Stomach smooth muscle (tissue), 2 donors: ENCODE measurements at regions not wholly inside any gene's neighbourhood (a gene's known extent, or its start where the extent isn't known, plus 50 kb on each side); places are given as distances from the start of the nearest gene placed in this dataset.

ENCODE experiments used
- H3K27ac ChIP-seq: one replicate; pipeline ENCODE4 v1.7.0; 2013; ENCODE audit warnings: mild to moderate bottlenecking, low read length, inconsistent platforms
- H3K27me3 ChIP-seq, 2 donors: one replicate each; pipeline ENCODE4 v1.7.0; 2013; ENCODE audit warnings: low read length in 2 of 2; ENCODE audit not compliant: insufficient read depth in 2 of 2, control insufficient read depth in 1 of 2
- H3K36me3 ChIP-seq, 2 donors: one replicate each; pipeline ENCODE4 v1.7.0; 2013; ENCODE audit warnings: low read length in 2 of 2; ENCODE audit not compliant: control insufficient read depth in 2 of 2, insufficient read depth in 2 of 2
- H3K4me1 ChIP-seq: one replicate; pipeline ENCODE4 v1.7.0; 2013; ENCODE audit warnings: low read length; ENCODE audit not compliant: control insufficient read depth, insufficient read depth
- H3K4me3 ChIP-seq, 2 donors: one replicate each; pipeline ENCODE4 v1.7.0; 2013; ENCODE audit warnings: low read length in 2 of 2
- H3K9ac ChIP-seq, 2 donors: one replicate each; pipeline ENCODE4 v1.7.0; 2013; ENCODE audit warnings: low read length in 2 of 2, mild to moderate bottlenecking in 1 of 2
- H3K9me3 ChIP-seq, 2 donors: one replicate each; pipeline ENCODE4 v1.7.0; 2013; ENCODE audit warnings: low read length in 2 of 2; ENCODE audit not compliant: control insufficient read depth in 2 of 2
- donor health status: healthy.
- donor health status: Pancreatic carcinoma.

DNA sequence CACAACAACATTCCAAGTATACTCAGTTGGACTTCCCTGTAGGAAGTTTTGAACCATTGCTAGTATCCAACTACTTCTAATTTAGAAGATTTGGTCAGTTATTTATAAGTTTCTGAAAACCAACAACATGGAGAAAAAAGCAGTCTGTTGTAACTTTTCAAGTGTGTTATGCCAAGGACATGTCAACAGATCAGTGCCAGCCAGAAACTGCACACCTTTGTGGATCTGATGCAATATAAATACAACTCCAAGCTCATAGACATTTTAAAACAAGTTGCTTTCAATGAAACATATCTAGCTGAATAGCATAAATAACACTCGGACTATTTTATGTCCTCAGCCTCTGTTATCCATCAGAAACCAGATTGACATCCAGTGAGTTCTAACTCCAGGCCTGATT is 58.3 kb upstream of the CARMIL1 start:
- Histone ChIP-seq H3K27ac (no peak overlapping the region), H3K4me1 (no peaks in the 10 kb centered on the region)

DNA sequence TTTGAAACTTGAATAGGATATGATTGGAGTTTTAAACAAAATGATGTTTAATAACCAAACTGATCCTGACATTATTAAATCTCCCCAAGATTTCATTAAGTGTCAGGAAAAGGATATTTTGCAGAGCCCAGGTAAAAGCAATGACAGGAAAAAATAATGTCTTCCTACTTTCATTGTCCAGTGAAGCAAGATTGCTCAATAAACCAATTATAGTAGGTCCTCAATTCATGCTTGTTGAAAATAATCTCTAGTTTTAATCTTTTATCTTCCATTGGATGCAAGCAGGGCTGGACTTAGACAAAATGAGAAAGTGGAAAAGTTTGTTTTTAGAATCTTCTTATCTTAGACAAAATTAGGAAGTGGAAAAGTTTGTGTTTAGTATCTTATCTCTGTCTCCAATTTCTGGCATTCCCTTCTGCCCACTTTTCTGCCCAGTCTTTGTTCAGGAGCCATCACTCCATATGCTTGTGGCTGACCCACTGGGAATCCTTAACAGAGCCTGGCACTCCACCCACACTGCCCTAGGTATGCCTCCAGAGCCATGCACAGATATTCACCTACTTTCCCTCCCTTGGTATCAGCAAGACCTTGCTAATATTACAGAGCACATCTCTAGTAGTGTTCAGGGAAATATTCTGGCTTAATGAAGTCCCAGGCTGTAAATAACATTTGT is 57.0 kb upstream of the CARMIL1 start:
- no peak overlapping the region for H3K4me3 ChIP-seq
- H3K9me3 ChIP-seq, result no peaks in the 10 kb centered on the region
- H3K27ac ChIP-seq, result no peak overlapping the region
- H3K36me3 ChIP-seq, result no peaks in the 10 kb centered on the region
- H3K27me3 ChIP-seq, result no peaks in the 10 kb centered on the region
- no peaks in the 10 kb centered on the region for H3K4me1 ChIP-seq
- no peak overlapping the region for H3K9ac ChIP-seq

More for the DNA sequence above, 58.3 kb upstream of the CARMIL1 start:
- Histone ChIP-seq H3K27me3 (no peaks in the 10 kb centered on the region), H3K36me3 (no peaks in the 10 kb centered on the region), H3K9me3 (no peaks in the 10 kb centered on the region), H3K9ac (no peak overlapping the region), H3K4me3 (no peak overlapping the region)

DNA sequence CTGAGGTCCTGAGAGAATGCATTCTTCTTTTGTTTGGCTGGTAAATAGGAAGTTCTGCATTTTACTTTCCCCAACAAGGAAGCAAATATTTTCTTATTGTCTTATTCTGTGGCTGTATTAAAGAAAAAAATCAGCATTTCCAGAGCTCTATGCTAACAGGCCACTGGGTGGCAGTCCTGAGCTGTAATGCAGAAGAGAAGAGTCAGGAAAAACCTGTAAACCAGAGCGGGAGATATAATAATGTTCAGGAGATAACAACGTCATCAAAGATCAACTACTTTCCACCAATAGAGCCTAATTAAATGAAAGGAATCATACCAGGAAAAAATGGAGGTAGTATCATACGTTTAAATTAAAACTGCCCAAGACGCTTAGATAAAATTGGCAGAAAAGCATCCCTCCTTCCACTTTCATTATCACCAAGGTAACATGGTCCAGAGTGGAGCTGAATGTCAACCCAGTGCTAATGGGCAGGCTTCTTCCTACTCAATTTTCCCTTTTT is 55.6 kb upstream of the CARMIL1 start:
- Histone ChIP-seq H3K27ac (no peak overlapping the region), H3K36me3 (no peaks in the 10 kb centered on the region), H3K9ac (no peak overlapping the region), H3K4me1 (no peaks in the 10 kb centered on the region), H3K4me3 (peak overlapping the region; percentile 42 to 50), H3K9me3 (no peaks in the 10 kb centered on the region), H3K27me3 (no peaks in the 10 kb centered on the region)

DNA sequence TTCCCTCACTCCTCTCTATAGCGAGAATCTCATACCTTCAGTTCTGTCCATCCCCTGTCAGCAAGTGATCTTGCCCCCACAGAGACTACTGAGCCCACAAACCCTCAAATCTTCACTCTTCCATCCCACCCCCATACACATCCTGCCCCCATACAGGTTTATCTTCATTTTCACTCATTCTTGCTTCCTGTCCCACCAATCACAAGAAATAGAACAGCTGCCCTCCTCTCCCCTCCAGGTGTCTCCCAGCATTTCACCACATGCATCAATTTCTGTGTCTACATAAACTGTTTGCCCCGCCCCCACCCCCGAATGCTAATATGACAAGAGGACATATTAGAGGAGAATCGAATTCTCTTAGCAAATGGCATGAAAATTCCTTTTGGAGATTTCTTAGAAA is 54.9 kb upstream of the CARMIL1 start:
- Histone ChIP-seq H3K9ac (no peak overlapping the region), H3K9me3 (no peaks in the 10 kb centered on the region), H3K27ac (no peak overlapping the region)

DNA sequence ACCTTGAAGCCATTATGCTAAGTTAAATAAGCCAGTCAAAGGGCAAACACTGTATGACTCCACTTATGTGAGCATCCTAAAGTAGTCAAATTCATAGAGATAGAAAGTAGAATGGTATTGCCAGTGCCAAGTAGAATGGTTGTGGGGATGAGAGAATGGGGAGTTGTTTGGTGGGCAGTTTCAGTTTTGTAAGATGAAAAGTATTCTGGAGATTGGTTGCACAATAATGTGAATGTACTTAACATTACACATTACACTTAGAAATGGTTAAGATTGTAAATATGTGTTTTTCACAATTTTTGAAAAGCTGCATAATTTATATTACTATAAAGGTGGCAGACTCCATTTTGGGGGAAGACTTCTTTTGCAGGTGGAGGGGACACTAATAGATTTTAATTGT is 51.3 kb upstream of the CARMIL1 start:
- Histone ChIP-seq H3K27me3 (no peaks in the 10 kb centered on the region), H3K4me3 (no peak overlapping the region), H3K9me3 (no peaks in the 10 kb centered on the region), H3K9ac (no peak overlapping the region), H3K27ac (no peak overlapping the region), H3K4me1 (no peaks in the 10 kb centered on the region), H3K36me3 (no peaks in the 10 kb centered on the region)

More for the DNA sequence above, 54.9 kb upstream of the CARMIL1 start:
- Histone ChIP-seq H3K4me1 (no peaks in the 10 kb centered on the region), H3K27me3 (no peaks in the 10 kb centered on the region), H3K4me3 (no peak overlapping the region), H3K36me3 (no peaks in the 10 kb centered on the region)
